Activated T-helper 17 cell treated with anti-CD3 and anti-CD28 coated beads, Interleukin-2, amount 50 U/mL, for 72 hours (primary cell): ENCODE measurements at regions not wholly inside any gene's neighbourhood (a gene's known extent, or its start where the extent isn't known, plus 50 kb on each side); places are given as distances from the start of the nearest gene placed in this dataset.

ENCODE experiments used
- ATAC-seq: fragments of 150-1000 bp; cut with Tn5 transposase; replicated peaks from 2 replicates; pipeline ENCODE4 v1.10.0; 2021; ENCODE audit warnings: mild to moderate bottlenecking, moderate library complexity
- H3K27ac Mint-ChIP-seq: one replicate; pipeline ENCODE4 v1.8.0; 2022; ENCODE audit warnings: mixed read lengths
- H3K27me3 Mint-ChIP-seq: one replicate; pipeline ENCODE4 v1.8.0; 2022; ENCODE audit warnings: mixed read lengths
- H3K36me3 Mint-ChIP-seq: one replicate; pipeline ENCODE4 v1.8.0; 2022; ENCODE audit warnings: low read depth, mild to moderate bottlenecking, mixed read lengths
- H3K4me1 Mint-ChIP-seq: one replicate; pipeline ENCODE4 v1.8.0; 2022; ENCODE audit warnings: mixed read lengths
- H3K4me3 Mint-ChIP-seq: one replicate; pipeline ENCODE4 v1.8.0; 2022; ENCODE audit warnings: mild to moderate bottlenecking, mixed read lengths
- H3K9me3 Mint-ChIP-seq: one replicate; pipeline ENCODE4 v1.8.0; 2022; ENCODE audit warnings: mixed read lengths

GRCh38 chr3:36282766-36283165 is 97.5 kb upstream of the STAC start:
- H3K27me3 Mint-ChIP-seq, result no peaks in the 10 kb centered on the region
- H3K9me3 Mint-ChIP-seq, result no peaks in the 10 kb centered on the region
- ATAC-seq, result no peak
- no peak overlapping the region for H3K4me3 Mint-ChIP-seq
- no peaks in the 10 kb centered on the region for H3K4me1 Mint-ChIP-seq
- H3K27ac Mint-ChIP-seq, result no peak overlapping the region
- no peaks in the 10 kb centered on the region for H3K36me3 Mint-ChIP-seq

GRCh38 chr3:36295296-36295695 is 85.0 kb upstream of the STAC start:
- Mint-ChIP-seq H3K27ac (no peak overlapping the region), H3K9me3 (peaks cover 11% of the 10 kb centered on the region), H3K27me3 (peaks cover 6% of the 10 kb centered on the region), H3K36me3 (no peaks in the 10 kb centered on the region), H3K4me3 (no peak overlapping the region), H3K4me1 (no peaks in the 10 kb centered on the region)
- no peak for ATAC-seq

- H3K27me3 Mint-ChIP-seq, result peaks cover 6% of the 10 kb centered on the region
- peaks cover 11% of the 10 kb centered on the region for H3K9me3 Mint-ChIP-seq
- H3K4me1 Mint-ChIP-seq, result no peaks in the 10 kb centered on the region
- H3K27ac Mint-ChIP-seq, result no peak overlapping the region
- H3K36me3 Mint-ChIP-seq, result no peaks in the 10 kb centered on the region
- ATAC-seq, result no peak
- H3K4me3 Mint-ChIP-seq, result no peak overlapping the region
Measured at GRCh38 chr3:36297195-36297594, 83.1 kb upstream of the STAC start.

GRCh38 chr3:36298188-36298587 is 82.1 kb upstream of the STAC start:
- peaks cover 10% of the 10 kb centered on the region for H3K9me3 Mint-ChIP-seq
- H3K4me3 Mint-ChIP-seq, result no peak overlapping the region
- ATAC-seq, result no peak
- peaks cover 5% of the 10 kb centered on the region for H3K27me3 Mint-ChIP-seq
- no peak overlapping the region for H3K27ac Mint-ChIP-seq
- no peaks in the 10 kb centered on the region for H3K36me3 Mint-ChIP-seq
- H3K4me1 Mint-ChIP-seq, result no peaks in the 10 kb centered on the region

GRCh38 chr3:36302158-36302509 is 78.2 kb upstream of the STAC start:
- Mint-ChIP-seq H3K36me3 (no peaks in the 10 kb centered on the region), H3K27me3 (no peaks in the 10 kb centered on the region), H3K4me3 (no peak overlapping the region), H3K9me3 (peaks cover 5% of the 10 kb centered on the region), H3K27ac (no peak overlapping the region), H3K4me1 (no peaks in the 10 kb centered on the region)
- no peak for ATAC-seq

GRCh38 chr3:36302626-36303025 is 77.7 kb upstream of the STAC start:
- Mint-ChIP-seq H3K9me3 (peaks cover 5% of the 10 kb centered on the region), H3K36me3 (no peaks in the 10 kb centered on the region), H3K4me1 (no peaks in the 10 kb centered on the region), H3K27me3 (no peaks in the 10 kb centered on the region), H3K27ac (no peak overlapping the region), H3K4me3 (no peak overlapping the region)
- no peak for ATAC-seq

GRCh38 chr3:36303286-36303685 is 77.0 kb upstream of the STAC start:
- H3K4me1 Mint-ChIP-seq, result no peaks in the 10 kb centered on the region
- H3K36me3 Mint-ChIP-seq, result no peaks in the 10 kb centered on the region
- H3K27ac Mint-ChIP-seq, result no peak overlapping the region
- peaks cover under 1% of the 10 kb centered on the region for H3K9me3 Mint-ChIP-seq
- ATAC-seq, result no peak
- H3K27me3 Mint-ChIP-seq, result no peaks in the 10 kb centered on the region
- H3K4me3 Mint-ChIP-seq, result no peak overlapping the region

GRCh38 chr3:36305929-36306520 is 74.3 kb upstream of the STAC start:
- Mint-ChIP-seq H3K27ac (no peak overlapping the region), H3K4me1 (no peaks in the 10 kb centered on the region), H3K4me3 (no peak overlapping the region), H3K27me3 (no peaks in the 10 kb centered on the region), H3K36me3 (no peaks in the 10 kb centered on the region), H3K9me3 (no peaks in the 10 kb centered on the region)
- ATAC-seq, result no peak

GRCh38 chr3:36309092-36309491 is 71.2 kb upstream of the STAC start:
- H3K4me3 Mint-ChIP-seq, result no peak overlapping the region
- H3K9me3 Mint-ChIP-seq, result no peaks in the 10 kb centered on the region

GRCh38 chr3:36312351-36312750 is 68.0 kb upstream of the STAC start:
- no peak for ATAC-seq
- Mint-ChIP-seq H3K4me3 (no peak overlapping the region), H3K36me3 (no peaks in the 10 kb centered on the region), H3K27me3 (no peaks in the 10 kb centered on the region), H3K9me3 (peaks cover 6% of the 10 kb centered on the region), H3K4me1 (no peaks in the 10 kb centered on the region), H3K27ac (no peak overlapping the region)

More at GRCh38 chr3:36309092-36309491, 71.2 kb upstream of the STAC start:
- no peak overlapping the region for H3K27ac Mint-ChIP-seq
- no peak for ATAC-seq
- H3K36me3 Mint-ChIP-seq, result no peaks in the 10 kb centered on the region
- no peaks in the 10 kb centered on the region for H3K4me1 Mint-ChIP-seq
- H3K27me3 Mint-ChIP-seq, result no peaks in the 10 kb centered on the region

GRCh38 chr3:36317915-36318314 is 62.4 kb upstream of the STAC start:
- Mint-ChIP-seq H3K4me3 (no peak overlapping the region), H3K27ac (no peak overlapping the region), H3K36me3 (no peaks in the 10 kb centered on the region), H3K27me3 (peaks cover 8% of the 10 kb centered on the region), H3K4me1 (no peaks in the 10 kb centered on the region), H3K9me3 (peaks cover 16% of the 10 kb centered on the region)
- no peak for ATAC-seq

- peaks cover 16% of the 10 kb centered on the region for H3K9me3 Mint-ChIP-seq
- H3K27me3 Mint-ChIP-seq, result peaks cover 8% of the 10 kb centered on the region
- no peak overlapping the region for H3K27ac Mint-ChIP-seq
- ATAC-seq, result no peak
- no peaks in the 10 kb centered on the region for H3K36me3 Mint-ChIP-seq
- no peaks in the 10 kb centered on the region for H3K4me1 Mint-ChIP-seq
- H3K4me3 Mint-ChIP-seq, result no peak overlapping the region
Measured at GRCh38 chr3:36318621-36319200, 61.6 kb upstream of the STAC start.

GRCh38 chr3:36319680-36320079 is 60.6 kb upstream of the STAC start:
- Mint-ChIP-seq H3K36me3 (no peaks in the 10 kb centered on the region), H3K4me3 (no peak overlapping the region), H3K27me3 (peaks cover 8% of the 10 kb centered on the region), H3K27ac (no peak overlapping the region), H3K4me1 (no peaks in the 10 kb centered on the region), H3K9me3 (peaks cover 16% of the 10 kb centered on the region)
- ATAC-seq, result no peak
